Left lung (tissue), 4 donors: ENCODE measurements at regions not wholly inside any gene's neighbourhood (a gene's known extent, or its start where the extent isn't known, plus 50 kb on each side); places are given as distances from the start of the nearest gene placed in this dataset.

Source experiments
- ATAC-seq: fragments of 200-7000 bp; cut with Tn5 transposase; one replicate; pipeline ENCODE4 v1.9.1; 2020; ENCODE audit warnings: moderate library complexity
- DNase-seq, 4 donors: peaks; one replicate each; pipeline ENCODE4 v3.0.0-alpha.2; 2013 to 2020
- H3K27ac ChIP-seq, 2 donors: fragments of 200-600 bp; sonication (generic) in 1 of 2; one replicate each; pipeline versions ENCODE4 v1.5.0 to v1.8.0; 2020 to 2021
- H3K27me3 ChIP-seq, 2 donors: fragments of 200-600 bp; sonication (generic) in 1 of 2; one replicate each; pipeline versions ENCODE4 v1.5.0 to v1.8.0; 2020 to 2021
- H3K36me3 ChIP-seq, 2 donors: fragments of 200-600 bp; sonication (generic) in 1 of 2; one replicate each; pipeline versions ENCODE4 v1.5.0 to v1.8.0; 2020 to 2021
- H3K4me1 ChIP-seq, 2 donors: fragments of 200-600 bp; one replicate each; pipeline ENCODE4 v1.8.0; 2021
- H3K4me3 ChIP-seq, 2 donors: fragments of 200-600 bp; sonication (generic) in 1 of 2; one replicate each; pipeline versions ENCODE4 v1.5.0 to v1.8.0; 2020 to 2021; ENCODE audit warnings: mild to moderate bottlenecking in 1 of 2
- H3K9me3 ChIP-seq, 2 donors: fragments of 200-600 bp; sonication (generic) in 1 of 2; one replicate each; pipeline versions ENCODE4 v1.5.0 to v1.8.0; 2020 to 2021
- CTCF ChIP-seq, 2 donors: fragments of 200-600 bp; sonication (generic) in 1 of 2; IDR thresholded peaks; one replicate each; pipeline versions ENCODE4 v1.5.0 to v1.8.0; 2021; ENCODE audit warnings: antibody characterized with exemption in 2 of 2
- intact Hi-C, 2 donors: fragments of 100-400 bp; cut with DNase I; formaldehyde crosslinking; loops; one replicate each; pipeline versions ENCODE4 v1.11.2 to v1.14.2; 2022
- donor health status: DM: no; HTN: yes; CAD: no.
- donor health status: DM: no; HTN: no; CAD: no.

- no peak for TF ChIP-seq CTCF (IDR thresholded peaks at IDR 0.05)
- no peak for DNase-seq
- no peak for ATAC-seq
- Histone ChIP-seq H3K9me3 (no peaks in the 10 kb centered on the region), H3K4me3 (no peak overlapping the region), H3K4me1 (no peaks in the 10 kb centered on the region), H3K27ac (no peak overlapping the region), H3K27me3 (no peaks in the 10 kb centered on the region), H3K36me3 (no peaks in the 10 kb centered on the region)
- intact Hi-C loops: no loop called here
Measured at GRCh38 chr3:182052757-182053156, 341.0 kb downstream of the SOX2 start.

- TF ChIP-seq CTCF (IDR thresholded peaks at IDR 0.05): no peak
- Histone ChIP-seq H3K27me3 (no peaks in the 10 kb centered on the region), H3K9me3 (no peaks in the 10 kb centered on the region), H3K4me3 (no peak overlapping the region), H3K4me1 (no peaks in the 10 kb centered on the region), H3K36me3 (no peaks in the 10 kb centered on the region), H3K27ac (no peak overlapping the region)
- intact Hi-C loops: no loop called here
- ATAC-seq: no peak
- no peak for DNase-seq
Measured at GRCh38 chr3:182058488-182058887, 346.8 kb downstream of the SOX2 start.

- H3K4me3 ChIP-seq: no peak overlapping the region
- H3K4me1 ChIP-seq: no peaks in the 10 kb centered on the region
- no peaks in the 10 kb centered on the region for H3K27me3 ChIP-seq
- no peak for DNase-seq
- no peaks in the 10 kb centered on the region for H3K36me3 ChIP-seq
- H3K27ac ChIP-seq: no peak overlapping the region
- no peaks in the 10 kb centered on the region for H3K9me3 ChIP-seq
- ATAC-seq: no peak
- intact Hi-C loops: no loop called here
- no peak for TF ChIP-seq CTCF (IDR thresholded peaks at IDR 0.05)
Measured at GRCh38 chr3:182063742-182064141, 352.0 kb downstream of the SOX2 start.

- no peak for ATAC-seq
Measured at GRCh38 chr3:182067423-182067822, 355.7 kb downstream of the SOX2 start.

GRCh38 chr3:182078316-182078715 lies 366.6 kb downstream of the SOX2 start:
- Histone ChIP-seq H3K9me3 (no peaks in the 10 kb centered on the region), H3K4me3 (no peak overlapping the region), H3K27ac (no peak overlapping the region), H3K27me3 (no peaks in the 10 kb centered on the region), H3K36me3 (no peaks in the 10 kb centered on the region), H3K4me1 (no peaks in the 10 kb centered on the region)
- TF ChIP-seq CTCF (IDR thresholded peaks at IDR 0.05): no peak
- ATAC-seq (no peak), DNase-seq (no peak)
- intact Hi-C loops: no loop called here

More at GRCh38 chr3:182067423-182067822, 355.7 kb downstream of the SOX2 start:
- H3K27ac ChIP-seq: no peak overlapping the region
- no peaks in the 10 kb centered on the region for H3K27me3 ChIP-seq
- H3K36me3 ChIP-seq: no peaks in the 10 kb centered on the region
- TF ChIP-seq CTCF (IDR thresholded peaks at IDR 0.05): no peak
- no peaks in the 10 kb centered on the region for H3K4me1 ChIP-seq
- H3K9me3 ChIP-seq: no peaks in the 10 kb centered on the region
- intact Hi-C loops: no loop called here
- DNase-seq: no peak
- no peak overlapping the region for H3K4me3 ChIP-seq
